MCF 10A (cell line): ENCODE measurements at regions not wholly inside any gene's neighbourhood (a gene's known extent, or its start where the extent isn't known, plus 50 kb on each side); places are given as distances from the start of the nearest gene placed in this dataset.

Experiments
- BruUV-seq: library from RNA; stranded (reverse); fragments of 400-500 nt; replicated peaks from 2 replicates; lab custom pipeline; 2021; lab: Mats Ljungman, UMichigan
- CTCF ChIA-PET: fragments of 300-600 bp; sonication (Branson Sonifier 250); formaldehyde crosslinking; extraction: SDS; loops from one replicate; lab custom pipeline; 2021; ENCODE audit warnings: antibody characterized with exemption, inconsistent platforms; lab: Yijun Ruan, JAX
- POLR2A ChIA-PET: fragments of 300-600, 350-650 bp; sonication (Branson Sonifier 250); formaldehyde crosslinking; extraction: SDS; loops from one replicate; lab custom pipeline; 2020; ENCODE audit warnings: antibody characterized with exemption, inconsistent platforms; lab: Yijun Ruan, JAX
- DNase-seq: peaks from one replicate; pipeline ENCODE4 v3.0.0-alpha.2; 2018; ENCODE audit not compliant: unreplicated experiment
- H3K27ac Mint-ChIP-seq: one replicate; pipeline ENCODE4 v1.8.0; 2022; ENCODE audit warnings: mild to moderate bottlenecking, low read depth, mixed read lengths; ENCODE audit not compliant: unreplicated experiment
- H3K27me3 Mint-ChIP-seq: one replicate; pipeline ENCODE4 v1.8.0; 2022; ENCODE audit warnings: mixed read lengths; ENCODE audit not compliant: insufficient read depth, unreplicated experiment
- H3K36me3 Mint-ChIP-seq: one replicate; pipeline ENCODE4 v1.8.0; 2022; ENCODE audit warnings: mild to moderate bottlenecking, moderate library complexity, mixed read lengths; ENCODE audit not compliant: insufficient read depth, unreplicated experiment
- H3K4me1 Mint-ChIP-seq: one replicate; pipeline ENCODE4 v1.8.0; 2022; ENCODE audit warnings: mixed read lengths; ENCODE audit not compliant: insufficient read depth, unreplicated experiment
- H3K4me3 Mint-ChIP-seq: one replicate; pipeline ENCODE4 v1.8.0; 2022; ENCODE audit warnings: mild to moderate bottlenecking, moderate library complexity, mixed read lengths; ENCODE audit not compliant: unreplicated experiment
- H3K9me3 Mint-ChIP-seq: one replicate; pipeline ENCODE4 v1.8.0; 2022; ENCODE audit warnings: mixed read lengths; ENCODE audit not compliant: unreplicated experiment
- CTCF ChIP-seq: fragments of 200-600 bp; IDR thresholded peaks from one replicate; pipeline ENCODE4 v1.8.0; 2022; ENCODE audit warnings: antibody characterized with exemption, mild to moderate bottlenecking; ENCODE audit not compliant: unreplicated experiment
- intact Hi-C: fragments of 100-400 bp; cut with micrococcal nuclease; formaldehyde crosslinking; loops from 2 replicates; pipeline ENCODE4 v1.14.1; 2022

- no TSS peak for BruUV-seq
- no peak for DNase-seq
- ChIA-PET CTCF (no interaction called here), POLR2A (interaction anchor here (1.1 to 1.4 kb wide), 2 partner anchors 29 to 507 kb away, joined by 3 to 4 read pairs; no protein-coding TSS in a partner anchor)
- no peaks in the 10 kb centered on the region for H3K36me3 Mint-ChIP-seq
- TF ChIP-seq CTCF: no peak
- no peaks in the 10 kb centered on the region for H3K27me3 Mint-ChIP-seq
- no peaks in the 10 kb centered on the region for H3K9me3 Mint-ChIP-seq
- no peak overlapping the region for H3K4me3 Mint-ChIP-seq
- intact Hi-C loops: no loop called here
- H3K27ac Mint-ChIP-seq: no peak overlapping the region
- H3K4me1 Mint-ChIP-seq: peaks cover 8% of the 10 kb centered on the region
Measured at GRCh38 chr5:61837788-61838187, 468.2 kb upstream of the KIF2A start.

- no peak for DNase-seq
- POLR2A ChIA-PET: interaction anchor here (0.6 kb wide), 2 partner anchors 43 to 145 kb away, joined by 3 to 4 read pairs; no protein-coding TSS in a partner anchor
- Mint-ChIP-seq H3K9me3 (no peaks in the 10 kb centered on the region), H3K4me3 (no peak overlapping the region), H3K4me1 (peaks cover 8% of the 10 kb centered on the region), H3K27me3 (no peaks in the 10 kb centered on the region), H3K27ac (peak overlapping the region; percentile 55), H3K36me3 (no peaks in the 10 kb centered on the region)
- no peak for TF ChIP-seq CTCF
- intact Hi-C loops: no loop called here
- no TSS peak for BruUV-seq
- CTCF ChIA-PET: interaction anchor here (0.6 kb wide), 2 partner anchors 188 to 778 kb away, joined by 5 to 6 read pairs; no protein-coding TSS in a partner anchor
Measured at GRCh38 chr5:61840361-61840760, 465.6 kb upstream of the KIF2A start.

DNA sequence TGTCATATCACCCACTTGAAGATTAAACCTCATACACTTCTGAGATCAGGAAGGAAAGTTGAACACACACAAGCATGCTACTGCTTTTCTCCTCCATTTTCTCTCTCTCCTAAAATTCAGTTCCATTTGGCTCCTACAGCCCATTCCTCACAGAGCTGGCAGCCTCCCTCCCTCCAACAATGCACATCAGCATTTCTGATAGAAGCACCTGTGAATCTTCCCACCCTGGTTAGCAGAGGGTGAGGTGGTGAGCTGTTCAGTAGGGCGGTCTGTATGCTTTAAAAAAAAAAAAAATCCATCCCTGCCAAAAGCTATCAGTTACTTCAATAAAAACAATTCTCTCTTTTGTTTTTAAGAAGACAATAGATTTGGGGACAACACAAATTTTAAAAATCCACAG, 463.2 kb upstream of the KIF2A start:
- Mint-ChIP-seq H3K9me3 (no peaks in the 10 kb centered on the region), H3K27ac (no peak overlapping the region), H3K4me3 (no peak overlapping the region), H3K4me1 (peaks cover 8% of the 10 kb centered on the region), H3K36me3 (no peaks in the 10 kb centered on the region), H3K27me3 (no peaks in the 10 kb centered on the region)
- POLR2A ChIA-PET: no interaction called here
- no peak for TF ChIP-seq CTCF
- CTCF ChIA-PET: interaction anchor here (1.5 kb wide), 2 partner anchors 8 to 17 kb away, joined by 4 to 6 read pairs; no protein-coding TSS in a partner anchor
- no TSS peak for BruUV-seq
- intact Hi-C loops: no loop called here
- DNase-seq: no peak

DNA sequence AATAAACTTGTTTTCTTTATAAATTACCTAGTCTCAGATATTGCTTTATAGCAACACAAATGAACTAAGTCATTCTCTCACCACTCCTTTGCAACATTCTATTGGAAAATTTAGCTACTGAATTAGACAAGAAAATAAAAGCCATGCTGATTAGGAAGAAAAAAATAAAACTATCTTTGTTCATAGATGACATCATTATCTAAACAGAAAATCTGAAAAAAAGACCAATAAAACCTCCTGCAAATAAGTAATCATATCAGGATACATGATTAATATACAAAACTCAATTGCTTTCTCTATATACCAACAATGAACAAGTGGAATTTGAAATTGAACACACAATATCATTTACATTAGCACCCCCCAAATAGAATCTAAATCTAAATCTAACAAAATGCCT, 455.3 kb upstream of the KIF2A start:
- POLR2A ChIA-PET: no interaction called here
- BruUV-seq: no TSS peak
- Mint-ChIP-seq H3K9me3 (no peaks in the 10 kb centered on the region), H3K4me1 (no peaks in the 10 kb centered on the region), H3K27me3 (no peaks in the 10 kb centered on the region), H3K36me3 (no peaks in the 10 kb centered on the region), H3K27ac (no peak overlapping the region), H3K4me3 (no peak overlapping the region)
- intact Hi-C loops: no loop called here
- TF ChIP-seq CTCF: no peak
- CTCF ChIA-PET: no interaction called here
- DNase-seq: no peak
